Keratinocyte (primary cell): ENCODE measurements at regions not wholly inside any gene's neighbourhood (a gene's known extent, or its start where the extent isn't known, plus 50 kb on each side); places are given as distances from the start of the nearest gene placed in this dataset.

Experiments
- DNase-seq: peaks from one replicate; pipeline ENCODE4 v3.0.0-alpha.2; 2011; ENCODE audit warnings: low read depth, missing footprints, low spot score
- FAIRE-seq: peaks from 2 replicates; lab custom pipeline; 2011; peaks lifted over from hg19 to GRCh38; lab: Jason Lieb, UNC
- H2AFZ ChIP-seq: 2 replicates; pipeline ENCODE4 v1.6.0; 2012; ENCODE audit warnings: low read length, control low read depth, inconsistent platforms; ENCODE audit not compliant: control insufficient read depth
- H3K27ac ChIP-seq: 2 replicates; pipeline ENCODE4 v1.5.1; 2011; ENCODE audit warnings: low read length; ENCODE audit not compliant: control insufficient read depth, insufficient read depth
- H3K27me3 ChIP-seq: 3 replicates; pipeline ENCODE4 v1.6.0; 2011; ENCODE audit warnings: low read length; ENCODE audit not compliant: control insufficient read depth, insufficient read depth; ENCODE audit errors: extremely low read depth
- H3K36me3 ChIP-seq, 2 experiments: 2 replicates in 1 of 2; 3 replicates in 1 of 2; pipeline ENCODE4 v1.5.1; 2011; ENCODE audit warnings: low read length in 2 of 2, mild to moderate bottlenecking in 1 of 2; ENCODE audit not compliant: control insufficient read depth in 2 of 2, insufficient read depth in 2 of 2; ENCODE audit errors: extremely low read depth in 1 of 2
- H3K4me1 ChIP-seq: 3 replicates; pipeline ENCODE4 v1.5.1; 2011; ENCODE audit warnings: low read length; ENCODE audit not compliant: control insufficient read depth, insufficient read depth; ENCODE audit errors: extremely low read depth
- H3K4me2 ChIP-seq: 3 replicates; pipeline ENCODE4 v1.6.0; 2011; ENCODE audit warnings: low read depth, low read length; ENCODE audit not compliant: control insufficient read depth, insufficient read depth; ENCODE audit errors: extremely low read depth
- H3K4me3 ChIP-seq, 3 experiments: fragments of 200-600 bp in 1 of 3; sonication (generic) in 1 of 3; 2 replicates in 2 of 3; 3 replicates in 1 of 3; pipeline ENCODE4 v1.5.1; 2011 to 2016; ENCODE audit warnings: low read length in 3 of 3, mild to moderate bottlenecking in 3 of 3, control low read depth in 2 of 3, inconsistent platforms in 1 of 3, low read depth in 1 of 3, mixed read lengths in 1 of 3, mixed run types in 1 of 3, moderate library complexity in 1 of 3; ENCODE audit not compliant: control insufficient read depth in 2 of 3, insufficient read depth in 2 of 3; ENCODE audit errors: extremely low read depth in 1 of 3
- H3K79me2 ChIP-seq: 2 replicates; pipeline ENCODE4 v1.6.0; 2012; ENCODE audit warnings: low read length; ENCODE audit not compliant: control insufficient read depth, insufficient read depth
- H3K9ac ChIP-seq: 3 replicates; pipeline ENCODE4 v1.6.0; 2011; ENCODE audit warnings: low read length; ENCODE audit not compliant: control insufficient read depth, insufficient read depth; ENCODE audit errors: extremely low read depth
- H3K9me1 ChIP-seq: 3 replicates; pipeline ENCODE4 v1.6.0; 2011; ENCODE audit warnings: low read length; ENCODE audit not compliant: control insufficient read depth, insufficient read depth; ENCODE audit errors: extremely low read depth
- H3K9me3 ChIP-seq: 2 replicates; pipeline ENCODE4 v1.5.1; 2012; ENCODE audit warnings: low read depth, low read length; ENCODE audit not compliant: control insufficient read depth
- H4K20me1 ChIP-seq: 3 replicates; pipeline ENCODE4 v1.6.0; 2011; ENCODE audit warnings: low read length; ENCODE audit not compliant: control insufficient read depth, insufficient read depth; ENCODE audit errors: extremely low read depth
- CTCF ChIP-seq, 3 experiments: IDR thresholded peaks in 1 of 3; conservative IDR thresholded peaks in 1 of 3; optimal IDR thresholded peaks in 1 of 3; 2 replicates in 2 of 3; 3 replicates in 1 of 3; pipeline versions ENCODE3 to v1.5.1; 2011; ENCODE audit warnings: low read length in 3 of 3, mild to moderate bottlenecking in 3 of 3, moderate library complexity in 2 of 3, control low read depth in 1 of 3, inconsistent platforms in 1 of 3; ENCODE audit not compliant: insufficient read depth in 2 of 3; ENCODE audit errors: extremely low read depth in 1 of 3
- EZH2 ChIP-seq: IDR thresholded peaks from one replicate; pipeline ENCODE4 v1.6.1; 2012; ENCODE audit warnings: inconsistent platforms, mild to moderate bottlenecking, low read length, moderate library complexity
- dilution Hi-C: fragments of 300-500 bp; cut with MboI; formaldehyde crosslinking; loops from one replicate; pipeline ENCODE4 v1.7.0; 2020; ENCODE audit warnings: low sequenced_read_pairs; ENCODE audit not compliant: extremely low pct_ligation_motif_present

DNA sequence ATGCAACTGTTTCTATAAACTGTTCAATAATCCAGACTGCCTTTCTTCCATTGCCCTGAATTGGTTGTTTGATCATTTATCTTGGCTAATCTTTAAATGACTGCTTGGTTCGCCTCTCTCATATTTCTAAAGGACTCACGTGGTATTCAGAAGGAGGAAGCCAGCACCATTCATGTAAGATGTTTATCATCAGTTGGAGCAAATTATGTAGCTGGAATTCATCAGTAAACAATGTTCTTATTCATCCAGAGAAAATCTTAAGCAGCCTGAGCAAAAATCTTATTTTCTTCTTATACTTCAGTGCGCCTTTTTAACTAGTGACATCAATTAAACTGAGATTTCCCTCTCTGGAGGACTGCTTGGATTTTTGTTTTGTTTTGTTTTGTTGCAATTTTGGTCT is 538.7 kb upstream of the TMEM132C start:
- Histone ChIP-seq H2AFZ (no peak overlapping the region), H3K27me3 (no peaks in the 10 kb centered on the region), H3K4me1 (no peaks in the 10 kb centered on the region), H3K27ac (no peak overlapping the region), H3K36me3 (no peaks in the 10 kb centered on the region), H4K20me1 (no peaks in the 10 kb centered on the region), H3K9me3 (no peaks in the 10 kb centered on the region), H3K9ac (no peak overlapping the region), H3K4me2 (no peak overlapping the region), H3K4me3 (no peak overlapping the region), H3K79me2 (no peaks in the 10 kb centered on the region), H3K9me1 (no peaks in the 10 kb centered on the region)
- no peak for TF ChIP-seq EZH2
- no peak for TF ChIP-seq CTCF (optimal IDR thresholded peaks at IDR 0.05 in 1 of 3, IDR thresholded peaks at IDR 0.05 in 1 of 3, conservative IDR thresholded peaks at IDR 0.05 in 1 of 3; ENCODE audit: extremely low read depth in 1 of 3, insufficient read depth in 2 of 3, low read length in 3 of 3)
- DNase-seq (no peak), FAIRE-seq (no peak)
- dilution Hi-C loops = no loop called here

DNA sequence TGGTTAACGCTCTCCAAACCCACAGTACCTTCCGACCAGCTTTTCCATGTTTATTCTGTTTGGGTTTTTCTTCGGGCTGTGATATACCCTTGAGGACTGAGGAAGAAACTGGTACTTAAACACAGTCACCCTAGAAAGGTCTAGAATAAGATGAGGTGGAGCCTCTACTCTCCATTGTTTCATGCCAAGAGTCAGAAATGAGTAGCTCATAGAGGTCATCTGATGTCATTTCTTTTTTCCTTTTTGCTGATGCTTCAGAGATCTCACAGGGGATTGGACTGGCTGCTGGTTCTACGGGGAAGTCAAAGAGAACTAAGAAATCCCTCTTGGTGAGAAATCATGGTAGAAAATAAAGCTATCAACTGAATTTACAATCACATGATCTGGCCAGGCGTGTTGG is 538.2 kb upstream of the TMEM132C start:
- Histone ChIP-seq H3K9me3 (no peaks in the 10 kb centered on the region), H2AFZ (no peak overlapping the region), H3K79me2 (no peaks in the 10 kb centered on the region), H3K36me3 (no peaks in the 10 kb centered on the region), H3K9ac (no peak overlapping the region), H3K27me3 (no peaks in the 10 kb centered on the region), H4K20me1 (no peaks in the 10 kb centered on the region), H3K4me2 (no peak overlapping the region), H3K9me1 (no peaks in the 10 kb centered on the region), H3K27ac (no peak overlapping the region), H3K4me3 (no peak overlapping the region), H3K4me1 (no peaks in the 10 kb centered on the region)
- FAIRE-seq (no peak), DNase-seq (no peak)
- no peak for TF ChIP-seq CTCF (optimal IDR thresholded peaks at IDR 0.05 in 1 of 3, IDR thresholded peaks at IDR 0.05 in 1 of 3, conservative IDR thresholded peaks at IDR 0.05 in 1 of 3; ENCODE audit: extremely low read depth in 1 of 3, insufficient read depth in 2 of 3, low read length in 3 of 3)
- no peak for TF ChIP-seq EZH2
- dilution Hi-C loops = no loop called here
